GM12864 (cell line): ENCODE measurements at regions not wholly inside any gene's neighbourhood (a gene's known extent, or its start where the extent isn't known, plus 50 kb on each side); places are given as distances from the start of the nearest gene placed in this dataset.

Experiments used
- DNase-seq: peaks from one replicate; pipeline ENCODE4 v3.0.0-alpha.2; 2011; ENCODE audit warnings: low read depth
- H3K4me3 ChIP-seq: 2 replicates; pipeline ENCODE4 v1.5.1; 2011; ENCODE audit warnings: mild to moderate bottlenecking, low read depth, low read length, control low read depth
- CTCF ChIP-seq: IDR thresholded peaks from 2 replicates; pipeline ENCODE4 v1.5.1; 2011; ENCODE audit warnings: low read depth, mild to moderate bottlenecking, moderate library complexity, low read length, control low read depth, inconsistent platforms; ENCODE audit errors: missing control alignments

- DNase-seq = no peak
- no peak overlapping the region for H3K4me3 ChIP-seq
- TF ChIP-seq CTCF = no peak
Measured at GRCh38 chr13:29956853-29957252, 106.4 kb upstream of the UBL3 start.

- no peak overlapping the region for H3K4me3 ChIP-seq
- no peak for TF ChIP-seq CTCF
- DNase-seq = no peak
Measured at GRCh38 chr13:29955137-29955650, 104.8 kb upstream of the UBL3 start.

- TF ChIP-seq CTCF = no peak
- no peak overlapping the region for H3K4me3 ChIP-seq
- DNase-seq = no peak
Measured at GRCh38 chr13:29954082-29955028, 103.9 kb upstream of the UBL3 start.

GRCh38 chr13:29953542-29953941 lies 103.1 kb upstream of the UBL3 start:
- DNase-seq = no peak
- H3K4me3 ChIP-seq = no peak overlapping the region
- no peak for TF ChIP-seq CTCF

GRCh38 chr13:29952245-29952644 lies 101.8 kb upstream of the UBL3 start:
- no peak for TF ChIP-seq CTCF
- no peak for DNase-seq
- H3K4me3 ChIP-seq = no peak overlapping the region

GRCh38 chr13:29948791-29949190 lies 98.4 kb upstream of the UBL3 start:
- no peak for DNase-seq
- no peak overlapping the region for H3K4me3 ChIP-seq
- TF ChIP-seq CTCF = no peak
